Fibroblast of skin of back (primary cell): ENCODE measurements at regions not wholly inside any gene's neighbourhood (a gene's known extent, or its start where the extent isn't known, plus 50 kb on each side); places are given as distances from the start of the nearest gene placed in this dataset.
"Not testable (repeated sequence)": the region's sequence is repeated elsewhere in the genome, so short reads cannot be mapped to it uniquely, and the experiment has no call there.

ENCODE experiments used
- DNase-seq: peaks from one replicate; pipeline ENCODE4 v3.0.0-alpha.2; 2013

GRCh38 chr21:31609081-31609480 lies 50.4 kb upstream of the SOD1 start:
- no peak for DNase-seq

- DNase-seq, result no peak
Measured at GRCh38 chr21:31607791-31608190, 51.7 kb upstream of the SOD1 start.

DNA sequence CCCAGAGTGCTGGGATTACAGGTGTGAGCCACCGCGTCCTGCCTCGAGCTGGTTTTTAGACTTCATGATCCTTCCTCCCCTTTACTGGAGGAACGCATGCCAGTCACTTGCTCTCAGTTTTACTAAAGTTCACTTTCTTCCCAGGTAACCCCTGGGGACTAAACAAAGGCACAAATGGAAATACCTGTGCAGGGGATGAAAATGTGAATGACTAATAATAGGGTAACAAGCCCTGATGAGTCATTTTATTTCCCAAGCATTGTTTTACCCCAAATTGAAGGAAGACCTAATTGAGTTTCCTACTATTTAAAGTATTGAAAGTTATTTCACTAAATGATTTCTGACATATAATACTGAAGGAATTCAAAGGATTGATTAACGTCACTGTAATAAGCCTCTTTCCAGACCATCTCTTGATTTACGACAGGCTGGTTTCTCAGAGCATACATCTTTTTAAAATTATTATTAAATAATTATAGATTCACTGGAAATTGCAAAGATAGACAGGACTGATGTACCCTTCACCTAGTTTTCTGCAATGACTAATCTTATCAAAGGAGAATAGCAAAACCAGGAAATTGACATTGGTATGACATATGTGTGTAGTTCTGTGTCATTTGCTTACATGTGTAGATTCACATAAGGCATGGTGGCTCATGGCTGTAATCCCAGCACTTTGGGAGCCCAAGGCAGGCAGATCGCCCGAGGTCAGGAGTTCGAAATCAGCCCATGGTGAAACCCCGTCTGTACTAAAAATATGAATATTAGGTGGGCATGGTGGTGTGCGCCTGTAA lies 53.2 kb upstream of the SOD1 start:
- DNase-seq, result no peak

DNA sequence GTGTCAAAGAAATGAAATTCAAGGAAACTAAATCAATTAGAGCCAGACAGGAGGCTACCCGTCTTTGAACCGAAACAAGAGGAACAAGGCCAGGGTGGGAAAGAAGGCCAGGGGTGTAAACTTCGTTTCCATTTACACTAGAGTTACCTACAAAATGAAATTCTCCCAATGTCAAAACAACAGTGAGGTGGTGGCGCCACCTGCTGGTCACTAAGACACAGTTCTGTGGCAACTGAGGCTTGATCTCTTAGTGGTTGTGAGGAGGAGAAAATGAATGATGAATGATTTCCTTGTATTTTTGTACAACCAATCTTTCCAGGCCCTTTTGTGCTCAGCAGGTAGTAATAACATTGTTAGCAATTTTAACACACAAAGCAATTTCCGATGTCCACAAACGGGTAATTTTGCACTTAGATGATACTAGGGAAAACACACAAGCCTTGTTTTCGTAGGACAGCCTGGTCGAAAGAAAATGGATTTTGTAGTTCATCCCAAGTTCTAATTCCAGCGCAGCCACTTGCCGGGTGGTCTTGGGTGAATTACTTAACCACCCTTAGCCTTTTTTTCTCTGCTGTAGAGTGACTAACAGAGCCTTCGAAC lies 54.8 kb upstream of the SOD1 start:
- DNase-seq, result peak; percentile 59

- no peak for DNase-seq
Measured at GRCh38 chr21:31599563-31599962, 59.9 kb upstream of the SOD1 start.

- no peak for DNase-seq
Measured at GRCh38 chr21:31599013-31599412, 60.5 kb upstream of the SOD1 start.

DNA sequence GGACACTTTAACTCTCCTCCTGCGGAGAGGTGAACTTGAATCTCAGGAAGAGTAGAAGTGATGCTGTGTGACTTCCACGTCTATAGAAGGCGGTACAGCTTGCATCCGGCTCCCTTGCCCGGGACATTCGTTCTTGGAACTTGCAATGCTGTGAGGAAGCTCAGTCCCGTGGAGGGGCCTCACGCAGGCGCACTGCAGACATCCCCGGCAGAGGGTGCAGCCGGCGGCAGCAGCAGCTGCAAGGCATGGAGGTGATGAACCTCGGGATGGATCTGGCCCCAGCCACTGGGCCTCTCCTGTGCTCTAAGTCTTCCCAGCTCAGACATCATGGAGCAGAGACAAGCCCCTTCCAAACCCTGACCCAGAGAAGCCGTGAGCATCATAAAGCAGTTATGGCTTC lies 61.8 kb upstream of the SOD1 start:
- no peak for DNase-seq

GRCh38 chr21:31596055-31596454 lies 63.4 kb upstream of the SOD1 start:
- DNase-seq, result no peak

DNA sequence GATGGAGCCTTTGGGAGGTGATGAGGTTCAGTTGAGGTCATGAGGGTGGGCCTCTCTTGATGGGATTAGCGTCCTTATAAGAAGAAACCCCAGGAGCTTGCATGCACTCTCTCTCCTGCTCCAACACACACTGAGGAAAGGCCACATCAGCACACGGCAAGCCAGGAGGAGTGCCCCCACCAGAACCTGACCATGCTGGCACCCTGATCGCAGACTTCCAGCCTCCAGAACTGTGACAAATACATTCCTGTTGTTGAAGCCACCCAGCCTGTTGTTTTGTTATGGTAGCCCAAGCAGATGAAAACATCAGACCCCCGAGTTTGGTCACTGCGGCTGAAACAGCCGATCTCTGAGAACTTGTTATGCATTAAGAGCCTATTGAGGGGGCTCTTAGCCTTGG lies 64.8 kb upstream of the SOD1 start:
- no peak for DNase-seq

- DNase-seq, result no peak
Measured at GRCh38 chr21:31594279-31594678, 65.2 kb upstream of the SOD1 start.

DNA sequence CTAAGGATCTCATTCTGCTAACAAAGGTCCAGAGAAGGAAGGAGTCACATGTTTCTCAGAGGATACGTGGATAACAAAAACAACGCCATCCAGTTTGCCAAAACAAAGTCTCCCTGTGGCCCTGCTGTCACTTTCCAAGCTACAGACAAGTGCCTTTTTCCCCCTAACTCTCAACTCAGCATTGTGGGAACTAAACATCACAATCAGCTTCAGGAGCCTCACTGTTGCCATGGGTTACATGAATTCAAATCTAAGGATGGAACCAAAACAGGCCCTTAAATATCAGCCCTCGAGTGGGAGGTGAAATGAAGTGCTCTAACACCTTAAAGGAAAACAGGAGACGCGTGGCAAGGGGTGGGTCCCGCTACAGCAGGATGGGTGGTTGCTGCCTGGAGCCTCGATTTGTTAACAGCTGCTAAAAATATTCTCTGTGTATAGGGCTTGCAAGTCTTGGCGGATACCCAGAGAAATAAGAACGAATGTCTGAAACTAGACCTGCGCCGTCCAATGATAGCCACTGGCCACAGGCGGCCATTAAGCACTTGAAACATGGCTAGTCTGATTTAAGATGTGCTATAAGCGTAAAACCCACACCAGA lies 66.4 kb upstream of the SOD1 start:
- DNase-seq, result no peak

DNA sequence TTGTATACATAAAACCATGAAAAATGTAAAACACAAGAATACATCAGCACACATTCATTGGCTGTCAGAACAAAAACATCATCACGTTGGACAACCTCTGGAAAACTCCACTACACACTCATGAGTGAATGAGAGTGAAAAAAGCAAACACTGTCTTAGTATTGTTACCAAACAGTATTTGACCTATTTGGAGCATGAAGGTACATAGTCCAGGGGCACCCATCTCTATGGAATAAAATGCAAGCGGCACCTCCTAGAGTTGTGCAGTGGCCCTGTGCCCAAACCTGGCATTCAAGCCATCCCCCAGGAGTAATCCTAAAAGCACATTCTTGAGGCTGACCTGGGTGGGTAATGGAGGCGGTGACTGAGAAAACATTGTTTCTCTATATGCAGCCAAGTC lies 67.0 kb upstream of the SOD1 start:
- no peak for DNase-seq

GRCh38 chr21:31589820-31590219 lies 69.7 kb upstream of the SOD1 start:
- no peak for DNase-seq

GRCh38 chr21:31586118-31586517 lies 73.4 kb upstream of the SOD1 start:
- DNase-seq, result no peak

- DNase-seq, result not testable (repeated sequence)
Measured at GRCh38 chr21:31583937-31584336, 75.6 kb upstream of the SOD1 start.

GRCh38 chr21:31583498-31583897 lies 76.0 kb upstream of the SOD1 start:
- no peak for DNase-seq

- DNase-seq, result peak; percentile 65
Measured at GRCh38 chr21:31580866-31581276, 78.6 kb upstream of the SOD1 start.

GRCh38 chr21:31577271-31577670 lies 82.2 kb upstream of the SOD1 start:
- DNase-seq, result no peak

- peak; percentile 5 for DNase-seq
Measured at GRCh38 chr21:31576428-31576827, 83.1 kb upstream of the SOD1 start.

DNA sequence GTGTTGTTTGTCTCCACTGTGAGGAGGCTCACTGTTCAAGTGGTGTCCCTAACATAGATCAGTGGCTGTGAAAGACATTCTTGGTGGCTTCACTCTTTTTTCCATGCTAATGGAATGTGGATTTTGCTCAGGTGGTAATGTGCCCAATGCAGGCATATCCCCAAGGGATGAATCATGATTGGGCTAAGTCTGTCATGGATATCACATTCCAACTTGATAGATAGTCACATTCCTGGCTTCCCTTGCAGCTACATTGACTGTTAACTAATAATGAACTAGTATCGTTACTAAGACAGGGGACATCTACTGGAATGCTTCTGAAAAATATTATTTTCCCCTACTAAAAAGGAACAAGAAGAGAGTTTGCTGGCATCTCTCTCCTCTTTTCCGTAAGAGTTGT lies 86.3 kb upstream of the SOD1 start:
- no peak for DNase-seq

GRCh38 chr21:31571879-31572278 lies 87.6 kb upstream of the SOD1 start:
- no peak for DNase-seq

GRCh38 chr21:31570824-31571566 lies 88.5 kb upstream of the SOD1 start:
- peak; percentile 7 for DNase-seq

GRCh38 chr21:31566611-31567010 lies 92.9 kb upstream of the SOD1 start:
- no peak for DNase-seq
